HG03457 (cell line): ENCODE measurements at regions not wholly inside any gene's neighbourhood (a gene's known extent, or its start where the extent isn't known, plus 50 kb on each side); places are given as distances from the start of the nearest gene placed in this dataset.

Experiments used
- ATAC-seq: cut with Tn5 transposase; IDR thresholded peaks from one replicate; pipeline ENCODE4 v1.9.1; 2021; ENCODE audit warnings: moderate number of reproducible peaks; ENCODE audit not compliant: unreplicated experiment

- ATAC-seq = no peak
Measured at GRCh38 chr5:73295447-73295846, 122.5 kb downstream of the TMEM174 start.

- no peak for ATAC-seq
Measured at GRCh38 chr5:73292816-73293459, 119.9 kb downstream of the TMEM174 start.

GRCh38 chr5:73291873-73292272 lies 118.9 kb downstream of the TMEM174 start:
- ATAC-seq = no peak

- no peak for ATAC-seq
Measured at GRCh38 chr5:73290242-73290641, 117.2 kb downstream of the TMEM174 start.

- ATAC-seq = no peak
Measured at GRCh38 chr5:73288803-73289720, 116.1 kb downstream of the TMEM174 start.

- no peak for ATAC-seq
Measured at GRCh38 chr5:73286896-73287295, 113.9 kb downstream of the TMEM174 start.

- ATAC-seq = no peak
Measured at GRCh38 chr5:73284985-73285384, 112.0 kb downstream of the TMEM174 start.

- no peak for ATAC-seq
Measured at GRCh38 chr5:73284220-73284795, 111.3 kb downstream of the TMEM174 start.

GRCh38 chr5:73282923-73283322 lies 109.9 kb downstream of the TMEM174 start:
- no peak for ATAC-seq

GRCh38 chr5:73282383-73282782 lies 109.4 kb downstream of the TMEM174 start:
- no peak for ATAC-seq

- no peak for ATAC-seq
Measured at GRCh38 chr5:73280821-73281746, 108.1 kb downstream of the TMEM174 start.

GRCh38 chr5:73280386-73280785 lies 107.4 kb downstream of the TMEM174 start:
- no peak for ATAC-seq

GRCh38 chr5:73279805-73280204 lies 106.8 kb downstream of the TMEM174 start:
- ATAC-seq = no peak

GRCh38 chr5:73278693-73279092 lies 105.7 kb downstream of the TMEM174 start:
- ATAC-seq = no peak

GRCh38 chr5:73274881-73275663 lies 102.1 kb downstream of the TMEM174 start:
- ATAC-seq = no peak

GRCh38 chr5:73274121-73274520 lies 101.1 kb downstream of the TMEM174 start:
- no peak for ATAC-seq

- ATAC-seq = no peak
Measured at GRCh38 chr5:73273379-73274050, 100.5 kb downstream of the TMEM174 start.

GRCh38 chr5:73272351-73272750 lies 99.4 kb downstream of the TMEM174 start:
- ATAC-seq = no peak

GRCh38 chr5:73268826-73269225 lies 95.8 kb downstream of the TMEM174 start:
- ATAC-seq = no peak
